HCT116 (cell line): ENCODE measurements at regions not wholly inside any gene's neighbourhood (a gene's known extent, or its start where the extent isn't known, plus 50 kb on each side); places are given as distances from the start of the nearest gene placed in this dataset.

Experiments
- ATAC-seq: fragments of 200-7000 bp; cut with Tn5 transposase; 2 replicates; pipeline ENCODE4 v1.9.1; 2020; ENCODE audit warnings: mild to moderate bottlenecking, moderate library complexity
- BruUV-seq: library from RNA; stranded (reverse); fragments of 400-500 nt; replicated peaks from 2 replicates; lab custom pipeline; 2021; lab: Mats Ljungman, UMichigan
- CTCF ChIA-PET: fragments of 300-600 bp; sonication (Branson Sonifier 250); formaldehyde crosslinking; loops from one replicate; lab custom pipeline; 2021; ENCODE audit warnings: antibody characterized with exemption; lab: Charles Lee
- POLR2A ChIA-PET: fragments of 300-600, 350-600 bp; sonication (Branson Sonifier 250); formaldehyde crosslinking; loops from one replicate; lab custom pipeline; 2021; ENCODE audit warnings: antibody characterized with exemption; lab: Charles Lee
- RAD21 ChIA-PET, 2 experiments: fragments of 300-600 bp; sonication (Branson Sonifier 250); formaldehyde crosslinking; loops; one replicate each; lab custom pipeline; 2023; ENCODE audit warnings: low total read pairs in 2 of 2; ENCODE audit not compliant: uncharacterized antibody in 2 of 2, unreplicated experiment in 2 of 2, low non-redundant PET in 1 of 2; lab: Charles Lee
- DNase-seq: peaks from one replicate; pipeline ENCODE4 v3.0.0-alpha.2; 2010; ENCODE audit warnings: low read depth, low spot score
- H2AFZ ChIP-seq: fragments of 200-600 bp; shearing (Covaris generic), sonication (generic); 2 replicates; pipeline ENCODE4 v1.6.1; 2017; ENCODE audit warnings: low read depth, mixed run types, mixed read lengths, antibody characterized with exemption, low read length; ENCODE audit not compliant: poor library complexity, severe bottlenecking
- H3K27ac ChIP-seq: 2 replicates; pipeline ENCODE4 v1.5.1; 2012; ENCODE audit warnings: low read depth, low read length
- H3K27me3 ChIP-seq: fragments of 200-600 bp; sonication (generic); 2 replicates; pipeline ENCODE4 v1.6.1; 2016; ENCODE audit warnings: mixed run types, low read length, mixed read lengths; ENCODE audit not compliant: insufficient read depth
- H3K36me3 ChIP-seq, 2 experiments: fragments of 200-500 bp in 1 of 2; fragments of 200-600 bp in 1 of 2; sonication (Bioruptor generic) in 1 of 2; sonication (generic) in 1 of 2; 2 replicates each; pipeline versions ENCODE4 v1.5.1 to v1.6.1; 2014 to 2016; ENCODE audit warnings: low read length in 2 of 2, inconsistent platforms in 1 of 2, mixed read lengths in 1 of 2, mixed run types in 1 of 2; ENCODE audit not compliant: insufficient read depth in 2 of 2, control insufficient read depth in 1 of 2
- H3K4me1 ChIP-seq, 2 experiments: fragments of 200-600 bp in 1 of 2; sonication (generic) in 1 of 2; 2 replicates each; pipeline versions ENCODE4 v1.5.1 to v1.6.1; 2012 to 2017; ENCODE audit warnings: low read length in 2 of 2, inconsistent platforms in 1 of 2, mild to moderate bottlenecking in 1 of 2, mixed read lengths in 1 of 2, mixed run types in 1 of 2, moderate library complexity in 1 of 2; ENCODE audit not compliant: insufficient read depth in 2 of 2, control insufficient read depth in 1 of 2
- H3K4me2 ChIP-seq: fragments of 200-600 bp; sonication (generic); 2 replicates; pipeline ENCODE4 v1.6.1; 2017; ENCODE audit warnings: mixed run types, low read length, mixed read lengths
- H3K4me3 ChIP-seq, 2 experiments: fragments of 200-600 bp in 1 of 2; sonication (generic) in 1 of 2; replicated peaks in 1 of 2; 2 replicates each; pipeline ENCODE4 v1.5.1; 2011 to 2016; ENCODE audit warnings: low read length in 2 of 2, control low read depth in 1 of 2, low read depth in 1 of 2, mild to moderate bottlenecking in 1 of 2, mixed read lengths in 1 of 2, mixed run types in 1 of 2
- H3K79me2 ChIP-seq: fragments of 200-600 bp; sonication (generic); 2 replicates; pipeline ENCODE4 v1.6.1; 2017; ENCODE audit warnings: mild to moderate bottlenecking, mixed run types, low read length, moderate library complexity, mixed read lengths; ENCODE audit not compliant: insufficient read depth
- H3K9ac ChIP-seq: fragments of 200-600 bp; sonication (generic); 2 replicates; pipeline ENCODE4 v1.6.1; 2016; ENCODE audit warnings: low read length, mixed read lengths
- H3K9me2 ChIP-seq: fragments of 200-600 bp; sonication (generic), shearing (Covaris generic); 2 replicates; pipeline ENCODE4 v1.6.1; 2017; ENCODE audit warnings: mixed run types, mild to moderate bottlenecking, moderate library complexity; ENCODE audit not compliant: insufficient read depth
- H3K9me3 ChIP-seq, 2 experiments: fragments of 200-500 bp in 1 of 2; fragments of 200-600 bp in 1 of 2; sonication (Bioruptor generic) in 1 of 2; sonication (generic) in 1 of 2; 2 replicates each; pipeline ENCODE4 v1.6.1; 2014 to 2017; ENCODE audit warnings: low read length in 2 of 2, mixed read lengths in 2 of 2, inconsistent platforms in 1 of 2, low read depth in 1 of 2, mild to moderate bottlenecking in 1 of 2, mixed run types in 1 of 2, moderate library complexity in 1 of 2; ENCODE audit not compliant: control insufficient read depth in 1 of 2, insufficient read depth in 1 of 2
- H4K20me1 ChIP-seq: fragments of 200-600 bp; sonication (generic), shearing (Covaris generic); 2 replicates; pipeline ENCODE4 v1.6.1; 2017; ENCODE audit warnings: mixed run types, mild to moderate bottlenecking, moderate library complexity; ENCODE audit not compliant: insufficient read depth
- ATF3 ChIP-seq: IDR thresholded peaks from 2 replicates; pipeline ENCODE4 v1.6.1; 2012
- CTCF ChIP-seq, 3 experiments: fragments of 200-600 bp in 1 of 3; sonication (generic) in 1 of 3; IDR thresholded peaks in 2 of 3; conservative IDR thresholded peaks in 1 of 3; 2 replicates each; pipeline ENCODE4 v1.5.1; 2012 to 2017; ENCODE audit warnings: low read depth in 2 of 3, low read length in 2 of 3, antibody characterized with exemption in 1 of 3, borderline replicate concordance in 1 of 3, control low read depth in 1 of 3, mild to moderate bottlenecking in 1 of 3, mixed read lengths in 1 of 3, mixed run types in 1 of 3, moderate library complexity in 1 of 3; ENCODE audit not compliant: insufficient read depth in 1 of 3
- EZH2 ChIP-seq: fragments of 200-600 bp; sonication (generic); IDR thresholded peaks from 2 replicates; pipeline ENCODE4 v1.6.1; 2017; ENCODE audit warnings: antibody characterized with exemption, mixed run types
- FOSL1 ChIP-seq: IDR thresholded peaks from 2 replicates; pipeline ENCODE4 v1.6.1; 2012; ENCODE audit warnings: low read depth
- POLR2AphosphoS5 ChIP-seq: IDR thresholded peaks from 2 replicates; pipeline ENCODE4 v1.6.1; 2011; ENCODE audit warnings: mild to moderate bottlenecking, low read depth, low read length, moderate library complexity
- REST ChIP-seq: IDR thresholded peaks from 2 replicates; pipeline ENCODE4 v1.6.1; 2012; ENCODE audit warnings: low read depth
- SRF ChIP-seq: IDR thresholded peaks from 2 replicates; pipeline ENCODE4 v1.6.1; 2012; ENCODE audit warnings: low read depth
- TCF7L2 ChIP-seq: IDR thresholded peaks from 2 replicates; pipeline ENCODE4 v1.7.0; 2011; ENCODE audit warnings: borderline replicate concordance, inconsistent platforms; ENCODE audit not compliant: insufficient read depth, insufficient read length; ENCODE audit errors: extremely low read depth
- YY1 ChIP-seq: IDR thresholded peaks from 2 replicates; pipeline ENCODE4 v1.6.1; 2011; ENCODE audit warnings: low read length, low read depth, moderate library complexity, mild to moderate bottlenecking; ENCODE audit not compliant: insufficient replicate concordance; ENCODE audit errors: extremely low read depth
- ZBTB33 ChIP-seq: IDR thresholded peaks from 2 replicates; pipeline ENCODE4 v1.6.1; 2011; ENCODE audit warnings: mild to moderate bottlenecking, low read length, moderate library complexity; ENCODE audit not compliant: insufficient replicate concordance; ENCODE audit errors: extremely low read depth
- intact Hi-C: fragments of 100-400 bp; cut with micrococcal nuclease; formaldehyde crosslinking; loops from 2 replicates; pipeline ENCODE4 v1.10.0; 2022

GRCh38 chr11:104619751-104620150 is 278.5 kb downstream of the CASP12 start:
- ChIA-PET POLR2A (no interaction called here), RAD21 (no interaction called here), CTCF (no interaction called here)
- H2AFZ ChIP-seq, result no peak overlapping the region
- BruUV-seq, result no TSS peak
- H3K79me2 ChIP-seq, result no peaks in the 10 kb centered on the region
- no peaks in the 10 kb centered on the region for H3K9me3 ChIP-seq
- H3K4me1 ChIP-seq, result peaks cover 0 to 7% of the 10 kb centered on the region in 2 experiments; a peak in 2 of 4 replicates
- DNase-seq (no peak), ATAC-seq (no peak)
- H4K20me1 ChIP-seq, result no peaks in the 10 kb centered on the region
- H3K4me3 ChIP-seq, result no peak overlapping the region
- H3K9me2 ChIP-seq, result no peaks in the 10 kb centered on the region
- no peak overlapping the region for H3K27ac ChIP-seq
- H3K9ac ChIP-seq, result no peak overlapping the region
- no peaks in the 10 kb centered on the region for H3K36me3 ChIP-seq
- no peak overlapping the region for H3K4me2 ChIP-seq
- intact Hi-C loops, result no loop called here
- TF ChIP-seq TCF7L2 (no peak), SRF (no peak), CTCF (IDR thresholded peaks at IDR 0.05 in 2 of 3, conservative IDR thresholded peaks at IDR 0.05 in 1 of 3; ENCODE audit: borderline replicate concordance in 1 of 3, insufficient read depth in 1 of 3, low read depth in 2 of 3, low read length in 2 of 3) (no peak), ATF3 (no peak), POLR2AphosphoS5 (no peak), YY1 (no peak), ZBTB33 (no peak), EZH2 (no peak), REST (no peak), FOSL1 (no peak)
- no peaks in the 10 kb centered on the region for H3K27me3 ChIP-seq
